T-helper 1 cell (primary cell): ENCODE measurements at regions not wholly inside any gene's neighbourhood (a gene's known extent, or its start where the extent isn't known, plus 50 kb on each side); places are given as distances from the start of the nearest gene placed in this dataset.

Source experiments
- DNase-seq, 5 donors: peaks; one replicate each; pipeline ENCODE4 v3.0.0-alpha.2; 2012 to 2020

- no peak for DNase-seq
Observed at GRCh38 chr9:38224941-38225340, 155.9 kb upstream of the SHB start.

GRCh38 chr9:38216572-38216971, 147.5 kb upstream of the SHB start:
- DNase-seq = no peak

GRCh38 chr9:38215465-38215864, 146.4 kb upstream of the SHB start:
- no peak for DNase-seq

GRCh38 chr9:38214432-38214831, 145.4 kb upstream of the SHB start:
- no peak for DNase-seq

- DNase-seq = no peak
Observed at GRCh38 chr9:38213631-38214299, 144.7 kb upstream of the SHB start.

- DNase-seq = no peak
Observed at GRCh38 chr9:38212016-38212415, 143.0 kb upstream of the SHB start.

- no peak for DNase-seq
Observed at GRCh38 chr9:38211002-38211401, 142.0 kb upstream of the SHB start.

- DNase-seq = no peak
Observed at GRCh38 chr9:38208206-38208901, 139.3 kb upstream of the SHB start.

- DNase-seq = no peak
Observed at GRCh38 chr9:38207247-38207778, 138.3 kb upstream of the SHB start.

- no peak for DNase-seq
Observed at GRCh38 chr9:38205279-38205678, 136.3 kb upstream of the SHB start.

- DNase-seq = no peak
Observed at GRCh38 chr9:38202336-38202938, 133.4 kb upstream of the SHB start.

- DNase-seq = no peak
Observed at GRCh38 chr9:38201844-38202243, 132.8 kb upstream of the SHB start.

GRCh38 chr9:38200431-38200830, 131.4 kb upstream of the SHB start:
- no peak for DNase-seq

- no peak for DNase-seq
Observed at GRCh38 chr9:38198140-38198539, 129.1 kb upstream of the SHB start.

GRCh38 chr9:38196714-38197113, 127.7 kb upstream of the SHB start:
- DNase-seq = no peak

GRCh38 chr9:38195737-38196161, 126.7 kb upstream of the SHB start:
- no peak for DNase-seq

- DNase-seq = no peak
Observed at GRCh38 chr9:38194870-38195269, 125.8 kb upstream of the SHB start.

- DNase-seq = no peak
Observed at GRCh38 chr9:38192731-38193265, 123.8 kb upstream of the SHB start.

GRCh38 chr9:38186404-38187115, 117.5 kb upstream of the SHB start:
- DNase-seq = no peak

- no peak for DNase-seq
Observed at GRCh38 chr9:38185647-38186403, 116.8 kb upstream of the SHB start.

- DNase-seq = no peak
Observed at GRCh38 chr9:38183994-38184568, 115.1 kb upstream of the SHB start.

GRCh38 chr9:38182321-38182720, 113.3 kb upstream of the SHB start:
- no peak for DNase-seq
